ENCODE measurements at regions not wholly inside any gene's neighbourhood (a gene's known extent, or its start where the extent isn't known, plus 50 kb on each side); places are given as distances from the start of the nearest gene placed in this dataset.

DNA sequence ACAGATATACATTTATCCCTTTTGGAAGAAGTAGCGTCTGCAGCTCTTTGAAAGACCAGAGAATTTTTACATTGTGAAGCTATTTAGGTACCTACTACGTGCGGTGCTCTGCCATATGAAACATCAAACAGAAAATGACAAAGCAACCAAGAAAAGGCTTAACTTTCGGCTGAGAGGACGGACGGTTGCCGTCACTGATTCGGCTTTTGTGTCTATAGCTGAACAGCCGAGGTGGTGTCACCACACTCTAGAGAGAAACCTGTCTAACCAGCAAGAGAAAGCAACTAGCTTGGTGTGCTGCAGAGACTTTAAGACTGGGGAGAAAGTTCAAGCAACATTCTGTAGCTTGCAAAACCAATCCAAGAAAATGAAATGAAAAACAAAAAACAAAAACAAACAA, 145.5 kb downstream of the SHOX start:
- TF ChIP-seq CTCF (IDR thresholded peaks at IDR 0.05) = no peak
- Histone ChIP-seq H3K36me3 (no peaks in the 10 kb centered on the region), H3K4me1 (no peaks in the 10 kb centered on the region), H3K27me3 (peaks cover 0 to under 1% of the 10 kb centered on the region in 2 donors), H3K4me3 (no peak overlapping the region), H3K27ac (no peak overlapping the region), H3K9me3 (no peaks in the 10 kb centered on the region)
- DNase-seq = no peak
- intact Hi-C loops (cut with DNase I) = no loop called here
- ATAC-seq = no peak

DNA sequence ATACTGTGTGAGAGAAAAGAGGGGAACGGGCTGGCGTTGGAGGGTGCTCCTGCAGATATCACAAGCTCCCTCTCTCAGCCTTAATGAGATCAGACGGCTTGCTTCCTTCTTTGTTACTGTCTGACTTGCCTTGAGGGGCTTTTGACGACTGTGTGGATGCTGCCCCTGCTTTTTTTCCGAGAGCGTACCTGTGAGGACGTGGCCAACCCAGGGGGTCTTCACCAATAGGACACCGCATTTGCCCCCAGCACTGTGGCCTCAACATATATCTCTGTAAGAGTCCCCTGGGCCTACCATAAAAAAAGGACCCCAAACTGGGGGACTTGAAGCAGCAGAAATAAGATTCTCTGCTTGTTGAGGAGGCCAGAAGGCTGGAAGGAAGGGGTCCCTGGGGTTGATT, 143.9 kb downstream of the SHOX start:
- H3K4me1 ChIP-seq = no peaks in the 10 kb centered on the region
- H3K4me3 ChIP-seq = no peak overlapping the region
- H3K27me3 ChIP-seq = peaks cover 0 to 1% of the 10 kb centered on the region in 2 donors
- H3K9me3 ChIP-seq = no peaks in the 10 kb centered on the region
- no peak overlapping the region for H3K27ac ChIP-seq
- DNase-seq (no peak), ATAC-seq (no peak)
- no peak for TF ChIP-seq CTCF (IDR thresholded peaks at IDR 0.05)
- intact Hi-C loops (cut with DNase I) = no loop called here
- no peaks in the 10 kb centered on the region for H3K36me3 ChIP-seq

GRCh38 chrX:773292-774025, 142.9 kb downstream of the SHOX start:
- no peak for DNase-seq
- no peak for ATAC-seq
- Histone ChIP-seq H3K36me3 (no peaks in the 10 kb centered on the region), H3K4me1 (no peaks in the 10 kb centered on the region), H3K4me3 (no peak overlapping the region), H3K27ac (no peak overlapping the region), H3K9me3 (no peaks in the 10 kb centered on the region), H3K27me3 (peaks cover 0 to 5% of the 10 kb centered on the region in 2 donors)
- intact Hi-C loops (cut with DNase I) = no loop called here
- TF ChIP-seq CTCF (IDR thresholded peaks at IDR 0.05) = no peak

GRCh38 chrX:771536-771935, 140.9 kb downstream of the SHOX start:
- intact Hi-C loops (cut with DNase I) = no loop called here
- Histone ChIP-seq H3K4me3 (no peak overlapping the region), H3K27ac (no peak overlapping the region), H3K9me3 (no peaks in the 10 kb centered on the region), H3K4me1 (no peaks in the 10 kb centered on the region), H3K27me3 (peaks cover 0 to 5% of the 10 kb centered on the region in 2 donors), H3K36me3 (no peaks in the 10 kb centered on the region)
- no peak for DNase-seq
- TF ChIP-seq CTCF (IDR thresholded peaks at IDR 0.05) = no peak
- ATAC-seq = no peak

- no peak for TF ChIP-seq CTCF (IDR thresholded peaks at IDR 0.05)
- no peaks in the 10 kb centered on the region for H3K36me3 ChIP-seq
- no peak overlapping the region for H3K4me3 ChIP-seq
- peaks cover 0 to 5% of the 10 kb centered on the region in 2 donors for H3K27me3 ChIP-seq
- no peaks in the 10 kb centered on the region for H3K4me1 ChIP-seq
- intact Hi-C loops (cut with DNase I) = no loop called here
- no peak overlapping the region for H3K27ac ChIP-seq
- no peak for DNase-seq
- no peak for ATAC-seq
- no peaks in the 10 kb centered on the region for H3K9me3 ChIP-seq
Observed at GRCh38 chrX:769796-770195, 139.2 kb downstream of the SHOX start.
